SKM-1 (cell line): ENCODE measurements at regions not wholly inside any gene's neighbourhood (a gene's known extent, or its start where the extent isn't known, plus 50 kb on each side); places are given as distances from the start of the nearest gene placed in this dataset.

ENCODE experiments used
- DNase-seq: peaks from one replicate; lab custom pipeline; 2025; ENCODE audit not compliant: unreplicated experiment; lab: John Stamatoyannopoulos, UW

GRCh38 chr10:28250782-28251181 is 52.1 kb downstream of the MPP7 start:
- DNase-seq, result no peak

DNA sequence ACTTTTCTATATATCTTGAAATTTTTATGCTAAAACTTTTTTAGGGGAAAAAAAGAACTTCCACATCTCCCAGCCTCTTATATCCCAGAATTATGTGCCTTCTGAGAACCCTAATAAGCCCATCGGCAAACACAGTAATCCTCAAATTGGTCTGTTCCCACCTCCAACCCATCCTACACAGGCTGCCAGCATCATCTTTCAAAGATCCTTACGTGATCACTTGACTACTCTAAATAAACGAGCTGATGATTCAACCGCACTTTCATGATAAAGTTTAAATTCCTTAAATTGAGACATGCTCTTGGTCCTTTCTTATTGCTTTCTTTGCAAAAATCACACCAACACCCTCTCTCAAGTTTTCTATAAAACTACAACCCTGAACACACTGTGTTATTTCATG is 52.5 kb downstream of the MPP7 start:
- DNase-seq, result no peak

DNA sequence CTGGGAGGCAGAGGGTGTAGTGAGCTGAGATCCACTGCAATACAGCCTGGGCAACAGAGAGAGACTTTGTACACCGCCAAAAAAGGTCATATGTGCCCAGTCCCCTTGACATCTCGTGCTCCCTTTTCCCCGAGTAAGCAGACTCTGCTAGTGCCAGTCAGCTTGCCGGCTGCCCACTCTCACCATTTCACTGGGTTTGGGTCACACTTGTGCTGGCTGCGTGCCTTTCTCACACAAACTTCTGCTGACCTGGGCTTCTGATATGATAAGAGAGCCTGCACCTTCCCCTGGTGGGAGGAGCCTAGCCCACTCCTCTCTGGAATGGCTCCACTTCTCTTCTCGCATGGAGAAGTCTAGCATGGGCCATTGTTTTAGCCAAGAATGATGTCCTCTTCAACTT is 53.4 kb downstream of the MPP7 start:
- no peak for DNase-seq

DNA sequence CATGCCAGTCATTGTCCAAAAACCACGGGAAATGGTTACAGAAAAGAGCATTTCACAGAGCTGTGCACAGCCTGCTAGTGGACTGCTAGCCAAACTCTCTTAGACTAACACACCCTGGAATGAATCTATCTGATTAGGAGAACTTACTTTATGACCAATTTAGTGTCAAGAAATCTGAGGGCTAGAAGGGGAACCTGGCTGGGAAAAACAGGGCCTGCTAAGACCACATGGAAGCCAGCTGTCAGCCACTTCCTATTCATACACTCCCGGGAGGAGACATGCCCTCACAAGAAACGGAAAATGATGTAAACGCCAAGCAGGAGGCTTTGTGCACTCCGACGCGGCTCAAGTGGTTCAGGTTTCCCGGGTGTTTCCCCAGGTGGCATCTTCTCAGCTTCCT is 54.8 kb downstream of the MPP7 start:
- peak; percentile 6 for DNase-seq

DNA sequence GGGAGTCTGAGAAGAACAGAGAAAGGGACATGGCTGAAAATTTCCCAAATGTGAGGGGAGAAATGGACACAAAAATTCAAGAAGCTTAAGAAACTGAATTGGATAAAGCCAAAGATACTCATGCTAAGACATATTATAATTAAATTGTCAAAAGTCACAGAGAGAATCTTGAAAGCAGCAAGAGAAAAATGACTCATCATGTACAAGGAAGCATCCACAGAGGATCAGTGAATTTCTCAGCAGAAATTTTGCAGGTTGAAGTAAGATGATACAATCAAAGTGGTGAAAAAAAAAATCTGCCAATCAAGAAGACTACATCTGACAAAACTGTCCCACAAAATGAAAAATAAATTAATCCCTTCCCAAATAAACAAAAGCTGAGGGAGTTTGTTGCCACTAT is 56.8 kb downstream of the MPP7 start:
- DNase-seq, result no peak

GRCh38 chr10:28243923-28244322 is 58.9 kb downstream of the MPP7 start:
- DNase-seq, result no peak

DNA sequence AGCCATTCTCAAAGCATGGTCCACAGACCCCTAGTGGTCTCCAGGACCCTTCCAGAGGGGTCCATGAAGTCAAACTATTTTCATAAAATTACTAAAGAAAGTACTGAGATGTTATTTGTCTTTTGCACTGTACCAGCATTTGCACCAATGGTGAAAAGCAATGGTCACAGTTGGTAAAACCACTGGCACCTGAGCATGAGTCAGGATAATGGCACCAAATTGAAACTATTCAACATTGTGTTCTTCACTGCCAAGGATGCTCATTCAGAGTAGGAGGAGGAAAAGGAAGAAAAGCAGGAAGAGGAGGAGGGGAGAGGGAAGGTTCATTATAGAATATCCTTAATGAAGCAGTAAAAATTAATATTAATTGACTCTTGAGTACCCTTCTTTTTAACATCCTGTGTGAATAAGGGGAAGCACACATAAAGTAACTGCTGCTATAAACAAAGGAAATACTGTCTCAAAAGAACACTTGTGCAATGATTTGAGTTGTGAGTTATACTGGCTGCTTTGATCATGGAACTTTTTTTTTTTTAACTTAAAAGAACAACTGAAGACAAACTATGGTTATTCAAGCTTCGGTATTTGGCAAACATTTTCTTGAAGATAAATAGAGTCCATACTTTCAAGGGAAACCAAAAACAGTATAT is 60.2 kb downstream of the MPP7 start:
- DNase-seq, result no peak

DNA sequence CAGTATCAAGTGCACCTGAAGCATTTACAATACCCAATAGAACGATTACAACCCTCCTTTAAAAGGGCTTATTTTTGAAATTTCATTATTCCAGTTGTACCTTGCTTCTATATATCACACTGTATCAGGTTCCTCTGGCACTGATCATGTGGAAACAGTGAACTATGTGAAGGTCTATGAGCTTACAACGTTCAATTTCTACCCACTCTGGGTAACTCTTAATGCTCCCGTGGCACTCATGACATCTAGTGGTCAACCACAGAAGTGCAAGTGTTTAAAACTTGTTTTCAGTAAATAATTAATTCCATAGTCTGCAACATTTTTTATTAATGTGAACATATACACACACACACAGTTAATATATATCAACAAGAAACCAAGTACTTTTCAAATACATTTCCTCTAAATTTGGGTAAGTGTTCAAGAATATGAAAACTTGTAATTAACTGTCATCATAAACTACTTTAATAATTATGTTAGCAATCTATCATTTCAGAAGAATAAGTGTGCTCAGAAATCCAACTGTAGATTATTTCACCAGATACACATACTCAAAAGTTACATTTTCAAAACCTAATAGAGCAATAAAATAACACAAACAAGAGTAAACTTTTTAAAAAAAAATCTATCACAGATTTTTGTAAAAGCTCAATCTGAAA is 61.0 kb downstream of the MPP7 start:
- peak; percentile 15 for DNase-seq

DNA sequence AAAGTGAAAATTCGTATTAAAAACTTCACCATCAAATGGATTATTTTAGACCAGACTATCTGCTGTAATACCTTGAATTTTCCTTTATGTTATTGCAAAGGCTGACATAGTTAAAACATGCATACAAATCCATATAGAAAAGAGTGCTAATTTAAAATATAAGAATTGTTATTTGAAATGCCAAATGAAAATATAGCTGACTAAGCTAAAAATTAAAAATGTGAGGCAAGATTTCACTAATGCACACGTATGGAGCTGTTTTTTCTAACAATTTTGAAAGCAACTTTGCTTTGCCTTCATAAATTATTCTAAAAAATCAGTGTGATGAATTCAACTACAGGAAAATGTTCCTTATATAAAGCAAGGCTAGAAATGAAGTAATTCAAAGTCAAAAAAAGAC is 62.5 kb downstream of the MPP7 start:
- DNase-seq, result no peak

- no peak for DNase-seq
Measured at GRCh38 chr10:28236591-28236990, 66.3 kb downstream of the MPP7 start.

DNA sequence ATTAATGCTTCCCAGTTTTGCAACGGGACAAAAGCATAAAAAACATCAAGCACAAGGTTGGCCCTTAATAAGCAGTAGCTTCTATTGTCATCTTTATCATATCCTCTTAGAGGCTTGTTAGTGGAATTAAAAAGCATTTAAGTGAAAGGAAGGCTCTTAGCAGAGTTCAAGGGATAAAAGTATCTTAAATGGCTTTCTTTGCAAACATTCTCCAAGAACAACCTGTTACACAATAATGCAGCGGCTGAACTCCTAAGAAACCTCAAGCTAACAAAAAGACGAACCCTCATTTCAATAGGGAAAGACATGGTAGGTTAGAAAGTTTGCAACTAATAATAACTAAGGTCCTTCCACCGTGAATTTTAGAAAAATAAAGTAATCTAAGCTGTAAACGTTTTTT is 82.1 kb downstream of the MPP7 start:
- no peak for DNase-seq

- DNase-seq, result no peak
Measured at GRCh38 chr10:28219251-28219650, 83.6 kb downstream of the MPP7 start.

- no peak for DNase-seq
Measured at GRCh38 chr10:28217848-28218247, 85.0 kb downstream of the MPP7 start.

DNA sequence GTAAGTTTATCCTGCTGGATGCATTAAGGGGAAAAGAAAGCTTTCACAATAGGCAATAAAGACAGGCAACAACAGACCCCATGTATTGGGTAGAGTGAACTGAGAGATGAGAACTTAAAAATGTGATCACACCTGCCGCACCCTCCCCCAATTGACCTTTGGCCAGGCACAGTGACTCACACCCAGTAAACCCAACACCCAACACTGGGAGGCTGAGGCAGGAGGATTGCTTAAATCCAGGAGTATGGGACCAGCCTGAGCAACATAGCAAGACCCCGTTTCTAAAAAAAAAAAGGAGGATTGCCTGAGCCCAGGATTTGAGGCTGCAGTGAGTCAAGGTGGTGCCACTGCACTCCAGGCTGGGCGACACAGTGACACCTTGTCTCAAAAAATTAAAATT is 86.9 kb downstream of the MPP7 start:
- no peak for DNase-seq

DNA sequence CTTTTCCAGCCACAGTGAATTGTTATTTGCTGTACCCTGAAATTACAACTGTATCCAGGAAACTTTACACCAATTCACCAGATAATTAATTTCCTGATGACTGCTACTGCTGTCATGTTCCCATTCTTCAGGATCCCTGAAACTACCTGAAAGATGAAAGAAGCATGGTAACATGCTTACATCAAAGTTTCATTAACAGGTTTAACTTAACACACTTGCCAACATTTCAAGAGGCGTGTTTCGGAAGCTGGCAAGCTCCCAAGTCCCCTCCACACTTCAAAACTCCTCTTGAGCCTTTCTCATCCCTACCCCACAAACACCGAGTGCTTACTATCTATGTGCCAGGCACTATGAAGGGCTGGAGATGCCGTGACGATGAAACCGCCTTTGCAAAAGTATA is 88.6 kb downstream of the MPP7 start:
- no peak for DNase-seq

GRCh38 chr10:28211759-28212158 is 91.1 kb downstream of the MPP7 start:
- DNase-seq, result no peak

GRCh38 chr10:28207799-28208198 is 95.1 kb downstream of the MPP7 start:
- DNase-seq, result no peak

DNA sequence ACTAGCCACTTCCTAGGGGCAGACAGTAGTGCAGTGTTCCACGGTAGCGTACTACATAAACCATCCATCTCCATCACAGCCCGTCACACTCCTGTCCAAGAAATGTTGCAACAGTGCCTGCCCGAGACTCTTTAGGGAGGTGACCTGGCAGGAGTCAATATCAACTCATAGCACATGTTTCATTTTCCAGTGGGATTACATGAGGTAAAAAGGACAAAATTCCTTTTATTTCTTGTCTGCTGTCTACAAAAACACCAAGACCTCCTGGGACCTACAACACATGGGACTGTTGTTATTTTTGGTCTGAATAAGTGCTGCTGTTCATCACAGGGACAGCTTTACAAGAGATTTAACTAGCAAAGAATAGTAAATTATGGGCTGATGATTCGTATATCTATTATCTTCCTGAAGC is 99.9 kb downstream of the MPP7 start:
- no peak for DNase-seq

DNA sequence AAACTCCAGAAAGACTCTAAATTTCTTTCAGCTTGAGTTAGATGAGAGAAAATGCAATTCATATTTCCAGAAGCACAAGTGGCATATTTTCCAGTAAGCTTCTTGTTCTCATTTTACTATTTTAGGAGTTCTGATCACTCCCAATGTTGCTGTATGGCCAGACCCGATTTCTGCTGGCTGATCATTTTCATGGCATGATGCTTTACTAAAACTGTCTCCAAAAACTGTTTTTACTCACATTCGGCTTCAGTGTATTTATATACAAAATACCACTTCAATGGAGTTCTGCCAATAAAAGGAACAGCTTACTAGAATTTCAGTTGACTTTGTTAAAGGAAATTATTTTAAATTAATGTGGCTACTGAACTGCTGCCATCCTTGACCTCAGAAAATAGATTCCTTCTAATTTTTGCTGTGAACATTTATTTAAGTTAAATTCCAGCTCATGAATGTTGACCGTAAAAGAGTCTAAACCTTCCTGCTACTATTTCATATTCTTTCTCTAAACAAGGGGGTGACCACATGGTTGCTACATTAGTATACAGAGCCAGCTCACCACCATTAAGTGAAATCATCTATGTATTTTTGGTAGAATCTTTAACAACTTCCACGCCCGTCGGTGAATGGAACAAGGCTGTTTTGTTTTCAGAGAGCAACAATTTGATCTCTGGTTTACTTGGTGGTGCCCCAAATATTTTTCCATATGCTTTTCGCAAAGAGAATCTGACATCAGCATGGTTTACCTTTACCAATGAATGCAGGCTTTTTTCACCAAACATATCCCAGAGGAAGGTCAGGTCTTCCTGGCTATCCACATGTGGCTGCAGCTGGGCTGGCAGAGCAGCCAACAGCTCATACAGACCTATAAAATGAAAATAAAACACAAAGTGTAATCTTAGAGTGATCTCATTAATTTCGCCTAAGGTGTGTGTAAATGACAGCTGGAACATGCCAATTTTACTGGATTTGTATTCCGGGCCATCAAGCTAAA is 101.2 kb downstream of the MPP7 start:
- DNase-seq, result no peak

DNA sequence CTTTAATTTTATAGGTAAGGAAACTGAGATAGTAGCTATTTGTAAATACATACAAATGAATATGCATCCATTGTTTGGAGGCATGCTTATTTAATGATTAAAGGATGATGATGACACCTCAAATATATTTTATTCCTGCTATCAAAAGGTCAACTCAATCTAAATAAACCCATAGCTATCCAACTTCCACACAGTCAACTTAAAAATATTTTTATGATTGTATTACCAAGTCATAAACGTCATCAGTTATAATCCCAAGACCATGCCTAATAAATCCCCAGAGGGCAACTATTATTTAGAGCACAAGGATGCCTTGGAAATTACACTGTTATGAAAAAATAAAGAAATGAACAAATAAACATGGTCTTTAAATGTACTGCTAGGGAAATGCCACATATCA is 102.1 kb downstream of the MPP7 start:
- DNase-seq, result no peak

GRCh38 chr10:28199941-28200340 is 102.9 kb downstream of the MPP7 start:
- DNase-seq, result no peak

DNA sequence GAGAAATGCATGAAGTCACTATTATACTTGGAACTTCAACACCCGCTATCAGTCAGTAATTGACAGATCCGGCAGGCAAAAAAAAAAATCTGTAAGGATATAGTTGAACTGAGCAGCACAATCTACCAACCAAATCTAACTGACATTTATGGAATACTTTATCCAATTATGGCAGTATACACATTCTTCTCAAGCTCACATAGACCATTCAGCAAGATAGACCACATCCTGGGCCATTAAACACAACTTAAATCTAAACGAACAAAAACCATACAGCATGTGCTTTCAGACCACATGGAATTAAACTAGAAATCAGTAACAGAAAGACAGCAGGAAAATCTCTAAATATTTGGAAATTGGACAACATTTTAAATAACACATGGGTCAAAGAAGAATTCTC is 112.7 kb downstream of the MPP7 start:
- DNase-seq, result no peak
